ENCODE measurements at regions not wholly inside any gene's neighbourhood (a gene's known extent, or its start where the extent isn't known, plus 50 kb on each side); places are given as distances from the start of the nearest gene placed in this dataset.

GRCh38 chr16:49936791-49937190 is 80.9 kb upstream of the ZNF423 start:
- no peak overlapping the region for H3K4me3 ChIP-seq (ENCODE audit: low read length)
- DNase-seq (ENCODE audit: low read depth), result no peak
- TF ChIP-seq, protein P1, sequence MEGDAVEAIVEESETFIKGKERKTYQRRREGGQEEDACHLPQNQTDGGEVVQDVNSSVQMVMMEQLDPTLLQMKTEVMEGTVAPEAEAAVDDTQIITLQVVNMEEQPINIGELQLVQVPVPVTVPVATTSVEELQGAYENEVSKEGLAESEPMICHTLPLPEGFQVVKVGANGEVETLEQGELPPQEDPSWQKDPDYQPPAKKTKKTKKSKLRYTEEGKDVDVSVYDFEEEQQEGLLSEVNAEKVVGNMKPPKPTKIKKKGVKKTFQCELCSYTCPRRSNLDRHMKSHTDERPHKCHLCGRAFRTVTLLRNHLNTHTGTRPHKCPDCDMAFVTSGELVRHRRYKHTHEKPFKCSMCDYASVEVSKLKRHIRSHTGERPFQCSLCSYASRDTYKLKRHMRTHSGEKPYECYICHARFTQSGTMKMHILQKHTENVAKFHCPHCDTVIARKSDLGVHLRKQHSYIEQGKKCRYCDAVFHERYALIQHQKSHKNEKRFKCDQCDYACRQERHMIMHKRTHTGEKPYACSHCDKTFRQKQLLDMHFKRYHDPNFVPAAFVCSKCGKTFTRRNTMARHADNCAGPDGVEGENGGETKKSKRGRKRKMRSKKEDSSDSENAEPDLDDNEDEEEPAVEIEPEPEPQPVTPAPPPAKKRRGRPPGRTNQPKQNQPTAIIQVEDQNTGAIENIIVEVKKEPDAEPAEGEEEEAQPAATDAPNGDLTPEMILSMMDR (IDR thresholded peaks at IDR 0.05; ENCODE audit: insufficient read depth, low read depth, low read length, missing control alignments), result no peak

- no peak for DNase-seq (ENCODE audit: low read depth)
- TF ChIP-seq, protein P1 (IDR thresholded peaks at IDR 0.05; ENCODE audit: insufficient read depth, low read depth, low read length, missing control alignments), result no peak
- H3K4me3 ChIP-seq (ENCODE audit: low read length), result no peak overlapping the region
Observed at GRCh38 chr16:49937886-49938285, 82.0 kb upstream of the ZNF423 start.

- TF ChIP-seq, protein P1 (IDR thresholded peaks at IDR 0.05; ENCODE audit: insufficient read depth, low read depth, low read length, missing control alignments), result no peak
- H3K4me3 ChIP-seq (ENCODE audit: low read length), result no peak overlapping the region
- no peak for DNase-seq (ENCODE audit: low read depth)
Observed at GRCh38 chr16:49939495-49939894, 83.6 kb upstream of the ZNF423 start.

- no peak overlapping the region for H3K4me3 ChIP-seq (ENCODE audit: low read length)
- no peak for DNase-seq (ENCODE audit: low read depth)
- TF ChIP-seq, protein P1 (IDR thresholded peaks at IDR 0.05; ENCODE audit: insufficient read depth, low read depth, low read length, missing control alignments), result no peak
Observed at GRCh38 chr16:49940464-49941224, 84.4 kb upstream of the CNEP1R1 start.

- H3K4me3 ChIP-seq (ENCODE audit: low read length), result no peak overlapping the region
- TF ChIP-seq, protein P1 (IDR thresholded peaks at IDR 0.05; ENCODE audit: insufficient read depth, low read depth, low read length, missing control alignments), result no peak
- no peak for DNase-seq (ENCODE audit: low read depth)
Observed at GRCh38 chr16:49944221-49944620, 80.8 kb upstream of the CNEP1R1 start.

- no peak overlapping the region for H3K4me3 ChIP-seq (ENCODE audit: low read length)
- TF ChIP-seq, protein P1 (IDR thresholded peaks at IDR 0.05; ENCODE audit: insufficient read depth, low read depth, low read length, missing control alignments), result no peak
- peak; percentile 55 for DNase-seq (ENCODE audit: low read depth)
Observed at GRCh38 chr16:49947907-49948678, 76.9 kb upstream of the CNEP1R1 start.

All from epithelial cell of esophagus (primary cell).